ENCODE measurements at regions not wholly inside any gene's neighbourhood (a gene's known extent, or its start where the extent isn't known, plus 50 kb on each side); places are given as distances from the start of the nearest gene placed in this dataset.

Small RNA genes lying in the stretch of these regions (microRNA-seq; reads per million reads assigned to microRNA genes)
- 0 reads per million in 2 donors for gene MIR1299
